ENCODE measurements at regions not wholly inside any gene's neighbourhood (a gene's known extent, or its start where the extent isn't known, plus 50 kb on each side); places are given as distances from the start of the nearest gene placed in this dataset.

DNA sequence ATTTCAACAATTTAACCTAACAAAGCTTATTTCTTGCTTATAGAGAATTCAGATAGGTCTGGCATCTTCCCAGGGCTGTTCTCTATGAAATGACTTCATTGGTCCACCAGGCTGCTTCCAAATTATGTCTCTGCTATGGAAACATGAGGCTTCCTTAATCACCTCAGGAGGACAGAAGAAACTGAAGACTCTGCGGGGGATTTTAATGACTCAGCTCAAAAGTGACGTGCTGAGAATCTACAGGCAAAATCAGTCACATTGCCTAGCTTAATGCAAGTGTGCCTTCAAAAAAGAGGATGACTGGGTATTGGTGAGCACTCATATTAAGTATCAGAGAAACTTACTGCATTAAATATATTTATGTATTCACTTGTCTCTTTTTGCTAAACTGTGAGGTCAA, 315.5 kb upstream of the RGMB start:
- DNase-seq (ENCODE audit: low read depth in 4 of 4, low spot score in 3 of 4) = no peak

GRCh38 chr5:98458726-98459125, 314.7 kb upstream of the RGMB start:
- no peak for DNase-seq (ENCODE audit: low read depth in 4 of 4, low spot score in 3 of 4)

- no peak for DNase-seq (ENCODE audit: low read depth in 4 of 4, low spot score in 3 of 4)
These were observed 312.9 kb upstream of the RGMB start for GRCh38 chr5:98460536-98460935.

- no peak for DNase-seq (ENCODE audit: low read depth in 4 of 4, low spot score in 3 of 4)
These were observed 312.0 kb upstream of the RGMB start for GRCh38 chr5:98461485-98461884.

- no peak for DNase-seq (ENCODE audit: low read depth in 4 of 4, low spot score in 3 of 4)
These were observed 310.2 kb upstream of the RGMB start for GRCh38 chr5:98463222-98463621.

DNA sequence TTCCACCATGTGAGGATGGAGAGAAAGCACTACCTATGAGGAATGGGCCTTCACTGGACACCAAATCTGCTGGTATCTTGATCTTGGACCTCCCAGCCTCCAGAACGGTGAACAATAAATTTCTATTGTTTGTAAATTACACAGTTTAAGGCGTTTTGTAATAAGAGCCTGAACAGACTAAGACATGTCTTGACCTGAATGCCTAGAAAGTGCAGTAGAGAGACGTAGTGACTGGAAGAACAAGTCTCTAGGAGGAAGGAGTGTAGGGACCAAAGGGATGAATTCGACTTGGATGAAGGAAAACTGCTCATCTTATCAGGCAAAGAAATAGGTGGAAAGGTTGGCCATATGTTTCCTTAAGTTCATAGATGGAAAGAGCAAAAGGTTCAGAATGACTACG, 309.8 kb upstream of the RGMB start:
- no peak for DNase-seq (ENCODE audit: low read depth in 4 of 4, low spot score in 3 of 4)

- DNase-seq (ENCODE audit: low read depth in 4 of 4, low spot score in 3 of 4) = no peak
These were observed 308.6 kb upstream of the RGMB start for GRCh38 chr5:98464737-98465330.

GRCh38 chr5:98468188-98468869, 305.1 kb upstream of the RGMB start:
- no peak for DNase-seq (ENCODE audit: low read depth in 4 of 4, low spot score in 3 of 4)

DNA sequence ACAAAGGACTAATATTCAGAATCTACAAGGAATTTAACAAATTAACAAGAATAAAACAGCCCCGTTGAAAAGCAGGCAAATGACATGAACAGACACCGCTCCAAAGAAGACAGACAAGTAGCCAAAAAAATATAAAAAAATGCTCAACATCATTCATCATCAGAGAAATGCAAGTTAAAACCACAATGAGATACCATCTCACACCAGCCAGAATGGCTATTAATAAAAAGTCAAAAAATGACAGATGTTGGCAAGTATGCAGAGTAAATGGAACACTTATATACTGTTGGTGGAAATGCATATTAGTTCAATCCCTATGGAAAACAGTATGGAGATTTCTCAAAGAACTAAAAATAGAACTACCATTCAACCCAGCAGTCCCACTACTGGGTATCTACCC, 302.7 kb upstream of the RGMB start:
- no peak for DNase-seq (ENCODE audit: low read depth in 4 of 4, low spot score in 3 of 4)

DNA sequence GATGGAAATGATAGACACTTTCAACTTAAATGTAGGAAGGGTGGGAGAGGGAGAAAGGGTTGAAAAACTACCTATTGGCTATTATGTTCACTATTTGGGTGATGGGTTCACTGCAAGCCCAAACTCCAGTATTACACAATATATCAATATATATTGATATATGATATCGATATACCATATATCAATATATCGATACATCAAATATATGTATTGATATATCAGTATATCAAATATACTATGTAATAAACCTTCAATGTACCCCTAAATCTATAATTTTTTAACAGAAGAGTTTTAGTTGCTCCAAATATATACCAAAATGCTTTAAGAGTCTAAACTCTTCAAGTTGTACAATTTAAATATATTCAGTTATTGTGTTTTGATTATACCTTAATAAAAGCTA, 302.0 kb upstream of the RGMB start:
- no peak for DNase-seq (ENCODE audit: low read depth in 4 of 4, low spot score in 3 of 4)

DNA sequence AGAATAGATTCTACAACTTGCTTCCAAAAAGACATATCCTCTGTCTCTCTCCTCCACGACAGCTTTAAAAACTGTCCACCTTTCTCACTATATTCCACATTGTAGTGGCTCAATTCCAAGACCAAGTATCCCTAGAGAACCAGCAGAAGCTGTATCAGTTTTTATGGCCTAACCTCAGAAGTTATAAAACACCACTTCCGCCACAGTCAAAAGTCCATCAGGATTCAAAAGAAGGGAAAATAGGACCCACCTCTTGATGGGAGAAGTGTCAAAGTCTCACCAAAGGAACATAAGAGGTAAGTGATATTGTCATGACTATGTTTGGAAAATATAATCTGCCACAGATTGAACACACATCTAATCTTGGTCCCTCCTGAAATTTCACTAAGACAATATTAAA, 299.2 kb upstream of the RGMB start:
- DNase-seq (ENCODE audit: low read depth in 4 of 4, low spot score in 3 of 4) = no peak

DNA sequence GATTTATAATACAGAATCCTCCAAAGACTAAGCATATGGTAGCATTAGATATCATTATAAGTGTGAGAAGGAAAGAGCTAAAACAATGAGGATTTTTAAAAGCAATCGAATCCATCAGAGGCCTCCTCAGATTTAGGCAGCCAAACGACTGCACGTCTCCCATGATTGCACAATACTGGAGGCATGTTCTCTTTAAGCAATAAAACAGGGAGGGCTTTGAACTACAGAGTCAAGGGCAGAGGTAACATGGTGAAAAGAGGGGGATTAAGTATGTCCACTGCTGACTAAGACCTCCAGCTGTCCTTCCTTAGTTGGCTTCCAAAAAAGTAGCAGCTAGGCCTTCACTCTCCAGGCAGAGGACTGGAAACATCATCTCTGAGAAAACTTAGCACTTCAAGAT, 298.7 kb upstream of the RGMB start:
- no peak for DNase-seq (ENCODE audit: low read depth in 4 of 4, low spot score in 3 of 4)

DNA sequence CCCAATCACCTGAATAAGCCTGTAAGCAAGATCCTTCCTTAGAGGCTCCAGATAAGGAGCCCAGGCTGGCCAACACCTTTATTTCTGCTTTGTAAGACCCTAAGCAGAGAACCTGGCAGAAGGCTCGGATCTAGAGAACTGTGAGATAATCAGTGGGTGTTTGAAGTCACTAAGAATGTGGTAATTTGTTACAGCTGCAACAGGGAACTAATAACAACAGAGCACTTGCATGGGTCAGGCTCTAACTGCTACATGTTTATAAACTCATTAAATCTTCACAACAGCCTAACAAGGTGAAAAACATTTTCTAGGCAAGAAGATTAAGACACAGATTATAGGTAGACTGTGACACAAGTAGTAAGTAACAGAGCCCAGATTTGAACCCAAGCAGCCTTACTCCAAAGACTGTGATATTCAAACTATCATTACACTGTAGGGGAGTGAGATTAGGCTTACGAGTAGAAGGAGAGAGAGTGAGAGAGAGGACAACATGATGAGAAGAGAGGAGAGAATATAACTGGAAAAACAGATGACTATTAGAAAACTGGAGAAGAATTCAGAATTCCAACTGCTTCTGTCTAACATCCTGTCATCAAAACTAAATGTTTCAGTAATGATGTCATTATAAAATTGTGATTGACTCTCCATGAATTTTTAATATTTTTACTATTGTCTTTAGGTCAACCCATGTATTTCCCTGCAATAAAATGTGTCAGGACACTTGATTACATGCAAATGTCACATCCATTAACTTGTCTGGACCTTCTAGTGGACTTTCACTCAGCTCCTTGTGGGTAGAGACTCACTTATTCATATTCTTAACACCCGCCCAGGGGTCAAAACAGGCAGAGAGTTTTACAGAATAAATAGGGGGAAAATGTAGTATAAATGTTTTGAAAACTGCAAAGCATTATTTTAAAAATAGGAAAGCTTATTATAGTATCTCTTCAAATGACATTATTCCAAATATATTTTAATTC, 290.9 kb upstream of the RGMB start:
- DNase-seq (ENCODE audit: low read depth in 4 of 4, low spot score in 3 of 4) = no peak

- no peak for DNase-seq (ENCODE audit: low read depth in 4 of 4, low spot score in 3 of 4)
These were observed 290.2 kb upstream of the RGMB start for GRCh38 chr5:98483301-98483685.

- DNase-seq (ENCODE audit: low read depth in 4 of 4, low spot score in 3 of 4) = no peak
These were observed 284.4 kb upstream of the RGMB start for GRCh38 chr5:98489021-98489420.

DNA sequence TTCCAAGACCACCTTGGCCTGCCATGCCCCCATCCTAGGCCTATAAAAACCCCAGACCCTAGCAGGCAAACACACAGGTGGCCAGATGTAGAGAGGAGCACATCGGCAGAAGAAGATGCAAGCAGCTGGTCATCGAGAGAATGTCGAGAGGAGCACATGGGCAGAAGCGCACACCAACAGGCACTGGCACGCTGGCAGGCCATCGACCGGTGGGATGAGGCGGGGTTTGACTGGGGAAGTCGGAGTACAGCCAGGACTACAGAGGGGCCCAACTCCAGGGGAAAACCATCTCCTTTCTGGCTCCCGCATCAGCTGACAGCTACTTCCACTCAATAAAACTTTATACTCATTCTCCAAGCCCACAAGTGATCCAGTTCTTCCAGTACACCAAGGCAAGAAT, 283.1 kb upstream of the RGMB start:
- no peak for DNase-seq (ENCODE audit: low read depth in 4 of 4, low spot score in 3 of 4)

- no peak for DNase-seq (ENCODE audit: low read depth in 4 of 4, low spot score in 3 of 4)
These were observed 281.2 kb upstream of the RGMB start for GRCh38 chr5:98492258-98492657.

GRCh38 chr5:98497418-98497817, 276.0 kb upstream of the RGMB start:
- DNase-seq (ENCODE audit: low read depth in 4 of 4, low spot score in 3 of 4) = no peak

GRCh38 chr5:98498028-98498427, 275.4 kb upstream of the RGMB start:
- no peak for DNase-seq (ENCODE audit: low read depth in 4 of 4, low spot score in 3 of 4)

- no peak for DNase-seq (ENCODE audit: low read depth in 4 of 4, low spot score in 3 of 4)
These were observed 273.6 kb upstream of the RGMB start for GRCh38 chr5:98499892-98500291.

DNA sequence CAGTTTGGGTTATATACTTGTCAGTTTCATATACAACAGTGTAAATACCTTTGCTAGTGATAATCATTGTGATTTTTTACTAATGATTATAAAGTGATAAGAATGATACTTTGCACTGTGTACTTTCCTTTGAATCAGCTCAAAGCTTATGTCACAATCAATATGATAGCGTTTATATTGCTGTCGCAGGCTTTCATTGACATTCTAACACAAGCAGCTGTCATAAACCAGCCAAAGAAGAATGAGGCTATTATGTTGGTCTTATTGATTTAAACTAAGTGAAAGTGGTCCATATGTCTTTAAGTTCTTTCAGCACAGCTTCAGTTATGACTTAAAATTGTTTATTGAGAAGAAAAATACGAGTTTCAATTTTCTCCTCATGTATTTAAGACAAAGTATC, 272.7 kb upstream of the RGMB start:
- DNase-seq (ENCODE audit: low read depth in 4 of 4, low spot score in 3 of 4) = no peak

GRCh38 chr5:98503616-98504015, 269.8 kb upstream of the RGMB start:
- no peak for DNase-seq (ENCODE audit: low read depth in 4 of 4, low spot score in 3 of 4)

Measured in right renal pelvis (tissue), 4 donors.